Gastrocnemius medialis (tissue), 4 donors: ENCODE measurements at regions not wholly inside any gene's neighbourhood (a gene's known extent, or its start where the extent isn't known, plus 50 kb on each side); places are given as distances from the start of the nearest gene placed in this dataset.

Source experiments
- ATAC-seq, 2 donors: fragments of 150-250 bp; one replicate each; pipeline ENCODE4 v1.9.1; 2016
- DNase-seq, 2 donors: peaks; one replicate each; pipeline ENCODE4 v3.0.0-alpha.2; 2019
- H3K27ac ChIP-seq, 4 donors: fragments of 200-600 bp; sonication (generic); 1 replicate in 1 of 4; 2 replicates in 3 of 4; pipeline ENCODE4 v1.5.1; 2016 to 2018; ENCODE audit warnings: mild to moderate bottlenecking in 2 of 4, moderate library complexity in 1 of 4
- H3K27me3 ChIP-seq, 3 donors: fragments of 200-600 bp; sonication (generic) in 2 of 3; 1 replicate in 1 of 3; 2 replicates in 2 of 3; pipeline versions ENCODE4 v1.5.1 to v1.6.0; 2016 to 2019; ENCODE audit warnings: mild to moderate bottlenecking in 1 of 3, moderate library complexity in 1 of 3
- H3K36me3 ChIP-seq, 2 donors: fragments of 200-600 bp; sonication (generic) in 1 of 2; one replicate each; pipeline ENCODE4 v1.5.1; 2017 to 2018
- H3K4me1 ChIP-seq, 2 donors: fragments of 200-600 bp; sonication (generic) in 1 of 2; one replicate each; pipeline ENCODE4 v1.5.1; 2016 to 2017; ENCODE audit warnings: mild to moderate bottlenecking in 2 of 2
- H3K4me3 ChIP-seq, 4 donors: fragments of 200-600 bp; sonication (generic) in 3 of 4; 1 replicate in 1 of 4; 2 replicates in 3 of 4; pipeline ENCODE4 v1.5.1; 2016 to 2019; ENCODE audit warnings: mild to moderate bottlenecking in 2 of 4
- H3K9me3 ChIP-seq, 3 donors: fragments of 200-600 bp; sonication (generic) in 2 of 3; 1 replicate in 1 of 3; 2 replicates in 2 of 3; pipeline ENCODE4 v1.5.1; 2016 to 2019
- CTCF ChIP-seq, 5 experiments: fragments of 450-650 bp in 3 of 5; fragments of 200-600 bp in 2 of 5; sonication (generic) in 2 of 5; IDR thresholded peaks in 4 of 5; conservative IDR thresholded peaks in 1 of 5; 1 replicate in 4 of 5; 2 replicates in 1 of 5; pipeline ENCODE4 v1.5.1; 2016 to 2019; ENCODE audit warnings: antibody characterized with exemption in 5 of 5, mild to moderate bottlenecking in 3 of 5, moderate library complexity in 3 of 5
- POLR2A ChIP-seq, 2 donors: fragments of 450-650 bp; IDR thresholded peaks; one replicate each; pipeline ENCODE4 v1.6.1; 2017; ENCODE audit warnings: antibody characterized with exemption in 2 of 2, mild to moderate bottlenecking in 2 of 2, moderate library complexity in 2 of 2
- in situ Hi-C, 4 donors: fragments of 200-750 bp; cut with MboI; loops; one replicate each; pipeline versions ENCODE4 v1.15.0 to v1.8.0; 2017; ENCODE audit warnings: low sequenced_read_pairs in 4 of 4
- intact Hi-C: fragments of 100-400 bp; cut with DNase I; formaldehyde crosslinking; loops from one replicate; pipeline ENCODE4 v1.15.1; 2023; ENCODE audit warnings: low total_unique reads

- Histone ChIP-seq H3K27ac (no peak overlapping the region), H3K27me3 (no peaks in the 10 kb centered on the region), H3K4me1 (no peaks in the 10 kb centered on the region), H3K4me3 (no peak overlapping the region), H3K36me3 (no peaks in the 10 kb centered on the region), H3K9me3 (no peaks in the 10 kb centered on the region)
- in situ Hi-C loops = no loop called here
- no peak for DNase-seq
- TF ChIP-seq CTCF (IDR thresholded peaks at IDR 0.05 in 4 of 5, conservative IDR thresholded peaks at IDR 0.05 in 1 of 5) (no peak), POLR2A (IDR thresholded peaks at IDR 0.05) (no peak)
- no peak for ATAC-seq
- intact Hi-C loops = no loop called here
Measured at GRCh38 chr4:116395408-116395807, 690.0 kb downstream of the TRAM1L1 start.

GRCh38 chr4:116391020-116391419 lies 694.4 kb downstream of the TRAM1L1 start:
- Histone ChIP-seq H3K9me3 (no peaks in the 10 kb centered on the region), H3K36me3 (no peaks in the 10 kb centered on the region), H3K27ac (no peak overlapping the region), H3K27me3 (no peaks in the 10 kb centered on the region), H3K4me3 (no peak overlapping the region), H3K4me1 (no peaks in the 10 kb centered on the region)
- TF ChIP-seq POLR2A (IDR thresholded peaks at IDR 0.05) (no peak), CTCF (IDR thresholded peaks at IDR 0.05 in 4 of 5, conservative IDR thresholded peaks at IDR 0.05 in 1 of 5) (no peak)
- in situ Hi-C loops (no loop called here), intact Hi-C loops (no loop called here)
- ATAC-seq = no peak
- no peak for DNase-seq

GRCh38 chr4:116389139-116389538 lies 696.2 kb downstream of the TRAM1L1 start:
- DNase-seq (no peak), ATAC-seq (no peak)
- in situ Hi-C loops = no loop called here
- TF ChIP-seq POLR2A (IDR thresholded peaks at IDR 0.05) (no peak), CTCF (IDR thresholded peaks at IDR 0.05 in 4 of 5, conservative IDR thresholded peaks at IDR 0.05 in 1 of 5) (no peak)
- Histone ChIP-seq H3K4me3 (no peak overlapping the region), H3K27me3 (no peaks in the 10 kb centered on the region), H3K4me1 (no peaks in the 10 kb centered on the region), H3K9me3 (no peaks in the 10 kb centered on the region), H3K27ac (no peak overlapping the region), H3K36me3 (no peaks in the 10 kb centered on the region)
- intact Hi-C loops = no loop called here

GRCh38 chr4:116387937-116388474 lies 697.4 kb downstream of the TRAM1L1 start:
- Histone ChIP-seq H3K36me3 (no peaks in the 10 kb centered on the region), H3K27ac (no peak overlapping the region), H3K4me3 (no peak overlapping the region), H3K27me3 (no peaks in the 10 kb centered on the region), H3K4me1 (no peaks in the 10 kb centered on the region), H3K9me3 (no peaks in the 10 kb centered on the region)
- DNase-seq (no peak), ATAC-seq (no peak)
- in situ Hi-C loops (no loop called here), intact Hi-C loops (no loop called here)
- no peak for TF ChIP-seq POLR2A (IDR thresholded peaks at IDR 0.05)
- TF ChIP-seq CTCF (IDR thresholded peaks at IDR 0.05 in 4 of 5, conservative IDR thresholded peaks at IDR 0.05 in 1 of 5) = no peak

- no peaks in the 10 kb centered on the region for H3K4me1 ChIP-seq
- ATAC-seq (no peak), DNase-seq (no peak)
- H3K27me3 ChIP-seq = no peaks in the 10 kb centered on the region
- no peaks in the 10 kb centered on the region for H3K9me3 ChIP-seq
- intact Hi-C loops = no loop called here
- H3K27ac ChIP-seq = no peak overlapping the region
- no peak overlapping the region for H3K4me3 ChIP-seq
- no peak for TF ChIP-seq CTCF (IDR thresholded peaks at IDR 0.05 in 4 of 5, conservative IDR thresholded peaks at IDR 0.05 in 1 of 5)
- TF ChIP-seq POLR2A (IDR thresholded peaks at IDR 0.05) = no peak
- H3K36me3 ChIP-seq = no peaks in the 10 kb centered on the region
- in situ Hi-C loops = no loop called here
Measured at GRCh38 chr4:116386856-116387255, 698.5 kb downstream of the TRAM1L1 start.
